WTC11 (cell line): ENCODE measurements at regions not wholly inside any gene's neighbourhood (a gene's known extent, or its start where the extent isn't known, plus 50 kb on each side); places are given as distances from the start of the nearest gene placed in this dataset.

Source experiments
- ATAC-seq: fragments of 200-7000 bp; cut with Tn5 transposase; 2 replicates; pipeline ENCODE4 v1.10.0; 2021; ENCODE audit warnings: mild to moderate bottlenecking, moderate library complexity
- CTCF ChIA-PET: fragments of 300-600 bp; sonication (Branson Sonifier 250); formaldehyde crosslinking; loops from one replicate; lab custom pipeline; 2021; ENCODE audit warnings: antibody characterized with exemption; lab: Charles Lee
- POLR2A ChIA-PET: fragments of 350-600 bp; sonication (Branson Sonifier 250); formaldehyde crosslinking; loops from one replicate; lab custom pipeline; 2021; ENCODE audit warnings: antibody characterized with exemption; lab: Charles Lee
- DNase-seq: peaks from one replicate; pipeline ENCODE4 v3.0.0; 2021; ENCODE audit warnings: low spot score
- H3K27ac Mint-ChIP-seq: 2 replicates; pipeline ENCODE4 v1.8.0; 2021; ENCODE audit warnings: mixed read lengths
- H3K27me3 Mint-ChIP-seq: 2 replicates; pipeline ENCODE4 v1.8.0; 2021; ENCODE audit warnings: low read depth, mild to moderate bottlenecking, moderate library complexity, mixed read lengths
- H3K36me3 Mint-ChIP-seq: 2 replicates; pipeline ENCODE4 v1.8.0; 2021; ENCODE audit warnings: mixed read lengths
- H3K4me1 Mint-ChIP-seq: 2 replicates; pipeline ENCODE4 v1.8.0; 2022; ENCODE audit warnings: mixed read lengths
- H3K4me3 Mint-ChIP-seq: 2 replicates; pipeline ENCODE4 v1.8.0; 2021; ENCODE audit warnings: mild to moderate bottlenecking, moderate library complexity, mixed read lengths
- H3K9me3 Mint-ChIP-seq: 2 replicates; pipeline ENCODE4 v1.8.0; 2021; ENCODE audit warnings: mixed read lengths
- AFF4 ChIP-seq: sonication (generic); formaldehyde crosslinking; IDR thresholded peaks from 2 replicates; pipeline ENCODE4 v1.8.1; 2023; ENCODE audit warnings: mild to moderate bottlenecking, missing genetic modification reagents, borderline replicate concordance
- E2F4 ChIP-seq: sonication (generic); formaldehyde crosslinking; IDR thresholded peaks from 2 replicates; pipeline ENCODE4 v1.8.1; 2022; ENCODE audit warnings: low read depth, mild to moderate bottlenecking, moderate library complexity, missing genetic modification reagents, borderline replicate concordance
- ETV6 ChIP-seq: sonication (generic); formaldehyde crosslinking; IDR thresholded peaks from 2 replicates; pipeline ENCODE4 v1.8.1; 2022; ENCODE audit warnings: mild to moderate bottlenecking, missing genetic modification reagents
- FOXJ3 ChIP-seq: sonication (generic); formaldehyde crosslinking; IDR thresholded peaks from 2 replicates; pipeline ENCODE4 v1.9.0; 2021; ENCODE audit warnings: missing genetic modification reagents, mild to moderate bottlenecking, borderline replicate concordance
- GABPB1 ChIP-seq: sonication (generic); formaldehyde crosslinking; IDR thresholded peaks from 2 replicates; pipeline ENCODE4 v1.8.1; 2023; ENCODE audit warnings: mild to moderate bottlenecking, missing genetic modification reagents
- GRHL2 ChIP-seq: fragments of 250-450 bp; sonication (Bioruptor Pico); IDR thresholded peaks from 2 replicates; pipeline ENCODE4 v1.8.0; 2022; ENCODE audit warnings: mild to moderate bottlenecking, moderate library complexity; ENCODE audit not compliant: insufficient replicate concordance, severe bottlenecking
- MLX ChIP-seq: sonication (generic); formaldehyde crosslinking; IDR thresholded peaks from 2 replicates; pipeline ENCODE4 v1.8.1; 2023; ENCODE audit warnings: mild to moderate bottlenecking, missing genetic modification reagents, moderate library complexity
- NFYB ChIP-seq: sonication (generic); formaldehyde crosslinking; conservative IDR thresholded peaks from 2 replicates; pipeline ENCODE4 v1.8.0; 2022; ENCODE audit warnings: low read depth, missing genetic modification reagents
- NR1H2 ChIP-seq: sonication (generic); formaldehyde crosslinking; IDR thresholded peaks from 2 replicates; pipeline ENCODE4 v1.9.0; 2021; ENCODE audit warnings: mild to moderate bottlenecking, moderate library complexity, missing genetic modification reagents
- NR2C2 ChIP-seq: sonication (generic); formaldehyde crosslinking; IDR thresholded peaks from 2 replicates; pipeline ENCODE4 v1.8.0; 2022; ENCODE audit warnings: mild to moderate bottlenecking, missing genetic modification reagents
- PRRX2 ChIP-seq: fragments of 250-450 bp; sonication (Bioruptor Pico); IDR thresholded peaks from 2 replicates; pipeline ENCODE4 v1.8.0; 2021; ENCODE audit warnings: mild to moderate bottlenecking
- RORB ChIP-seq: fragments of 250-450 bp; sonication (Bioruptor Pico); IDR thresholded peaks from 2 replicates; pipeline ENCODE4 v1.9.0; 2021; ENCODE audit warnings: mild to moderate bottlenecking
- SOX15 ChIP-seq: fragments of 250-450 bp; sonication (Bioruptor Pico); IDR thresholded peaks from 2 replicates; pipeline ENCODE4 v1.9.0; 2021; ENCODE audit warnings: mild to moderate bottlenecking
- SP1 ChIP-seq: sonication (generic); formaldehyde crosslinking; conservative IDR thresholded peaks from 2 replicates; pipeline ENCODE4 v1.8.1; 2022; ENCODE audit warnings: missing genetic modification reagents
- TCF7 ChIP-seq: sonication (generic); formaldehyde crosslinking; IDR thresholded peaks from 2 replicates; pipeline ENCODE4 v1.8.0; 2022; ENCODE audit warnings: mild to moderate bottlenecking, low read depth, missing genetic modification reagents, moderate library complexity
- TEAD4 ChIP-seq: sonication (generic); formaldehyde crosslinking; IDR thresholded peaks from 2 replicates; pipeline ENCODE4 v1.8.0; 2022; ENCODE audit warnings: mild to moderate bottlenecking, missing genetic modification reagents
- ZNF232 ChIP-seq: sonication (generic); formaldehyde crosslinking; IDR thresholded peaks from 2 replicates; pipeline ENCODE4 v1.8.0; 2022; ENCODE audit warnings: mild to moderate bottlenecking, missing genetic modification reagents
- ZNF263 ChIP-seq: sonication (generic); formaldehyde crosslinking; IDR thresholded peaks from 2 replicates; pipeline ENCODE4 v1.8.1; 2022; ENCODE audit warnings: low read depth, mild to moderate bottlenecking, moderate library complexity, missing genetic modification reagents
- ZNF423 ChIP-seq: fragments of 250-450 bp; sonication (Bioruptor Pico); IDR thresholded peaks from 2 replicates; pipeline ENCODE4 v2.1.2; 2022; ENCODE audit warnings: mild to moderate bottlenecking, moderate library complexity
- ZNF512 ChIP-seq: sonication (generic); formaldehyde crosslinking; IDR thresholded peaks from 2 replicates; pipeline ENCODE4 v1.8.1; 2022; ENCODE audit warnings: missing genetic modification reagents, borderline replicate concordance
- ZNF671 ChIP-seq: fragments of 250-450 bp; sonication (Bioruptor Pico); IDR thresholded peaks from 2 replicates; pipeline ENCODE4 v1.8.0; 2021; ENCODE audit warnings: mild to moderate bottlenecking
- ZSCAN18 ChIP-seq: fragments of 250-450 bp; sonication (Bioruptor Pico); IDR thresholded peaks from 2 replicates; pipeline ENCODE4 v2.1.2; 2022; ENCODE audit warnings: mild to moderate bottlenecking, moderate library complexity
- TF ChIP-seq, protein P1 (sequence below): sonication (generic); formaldehyde crosslinking; IDR thresholded peaks from 2 replicates; pipeline ENCODE4 v1.8.0; 2022; ENCODE audit warnings: mild to moderate bottlenecking, missing genetic modification reagents
- TF ChIP-seq, protein P2 (sequence below): sonication (generic); formaldehyde crosslinking; IDR thresholded peaks from 2 replicates; pipeline ENCODE4 v1.8.1; 2022; ENCODE audit warnings: mild to moderate bottlenecking, missing genetic modification reagents, moderate library complexity, borderline replicate concordance

GRCh38 chr5:39532511-39532910 lies 107.7 kb upstream of the DAB2 start:
- DNase-seq (no peak), ATAC-seq (no peak)
- POLR2A ChIA-PET, result interaction anchor here (0.7 kb wide), 1 partner anchor 108 kb away, joined by 3 read pairs; the partner anchor contains the start of gene DAB2
- H3K36me3 Mint-ChIP-seq, result no peaks in the 10 kb centered on the region
- no peaks in the 10 kb centered on the region for H3K9me3 Mint-ChIP-seq
- CTCF ChIA-PET, result no interaction called here
- TF ChIP-seq ZNF423 (CRISPR knock-in tag) (no peak), MLX (CRISPR knock-in tag) (no peak), NR2C2 (no peak), ZNF232 (CRISPR knock-in tag) (no peak), GRHL2 (CRISPR knock-in tag) (no peak), FOXJ3 (CRISPR knock-in tag) (no peak), ZSCAN18 (no peak), ZNF671 (CRISPR knock-in tag) (no peak), RORB (no peak), TCF7 (no peak), NFYB (CRISPR knock-in tag) (no peak)
- TF ChIP-seq, protein P1, sequence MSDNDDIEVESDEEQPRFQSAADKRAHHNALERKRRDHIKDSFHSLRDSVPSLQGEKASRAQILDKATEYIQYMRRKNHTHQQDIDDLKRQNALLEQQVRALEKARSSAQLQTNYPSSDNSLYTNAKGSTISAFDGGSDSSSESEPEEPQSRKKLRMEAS (CRISPR knock-in tag), result no peak
- H3K27me3 Mint-ChIP-seq, result no peaks in the 10 kb centered on the region
- H3K4me3 Mint-ChIP-seq, result no peak overlapping the region
- peaks cover 22% of the 10 kb centered on the region for H3K4me1 Mint-ChIP-seq
- no peak overlapping the region for H3K27ac Mint-ChIP-seq

- peaks cover 28% of the 10 kb centered on the region for H3K4me1 Mint-ChIP-seq
- TF ChIP-seq, protein P2, sequence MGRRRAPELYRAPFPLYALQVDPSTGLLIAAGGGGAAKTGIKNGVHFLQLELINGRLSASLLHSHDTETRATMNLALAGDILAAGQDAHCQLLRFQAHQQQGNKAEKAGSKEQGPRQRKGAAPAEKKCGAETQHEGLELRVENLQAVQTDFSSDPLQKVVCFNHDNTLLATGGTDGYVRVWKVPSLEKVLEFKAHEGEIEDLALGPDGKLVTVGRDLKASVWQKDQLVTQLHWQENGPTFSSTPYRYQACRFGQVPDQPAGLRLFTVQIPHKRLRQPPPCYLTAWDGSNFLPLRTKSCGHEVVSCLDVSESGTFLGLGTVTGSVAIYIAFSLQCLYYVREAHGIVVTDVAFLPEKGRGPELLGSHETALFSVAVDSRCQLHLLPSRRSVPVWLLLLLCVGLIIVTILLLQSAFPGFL (CRISPR knock-in tag), result no peak
- no peak for TF ChIP-seq ZNF263
- TF ChIP-seq TEAD4, result no peak
- ATAC-seq (no peak), DNase-seq (no peak)
- POLR2A ChIA-PET, result no interaction called here
- no peak overlapping the region for H3K4me3 Mint-ChIP-seq
- H3K27me3 Mint-ChIP-seq, result no peaks in the 10 kb centered on the region
- no peaks in the 10 kb centered on the region for H3K36me3 Mint-ChIP-seq
- H3K27ac Mint-ChIP-seq, result no peak overlapping the region
- CTCF ChIA-PET, result no interaction called here
- no peaks in the 10 kb centered on the region for H3K9me3 Mint-ChIP-seq
Observed at GRCh38 chr5:39531306-39531705, 106.5 kb upstream of the DAB2 start.

DNA sequence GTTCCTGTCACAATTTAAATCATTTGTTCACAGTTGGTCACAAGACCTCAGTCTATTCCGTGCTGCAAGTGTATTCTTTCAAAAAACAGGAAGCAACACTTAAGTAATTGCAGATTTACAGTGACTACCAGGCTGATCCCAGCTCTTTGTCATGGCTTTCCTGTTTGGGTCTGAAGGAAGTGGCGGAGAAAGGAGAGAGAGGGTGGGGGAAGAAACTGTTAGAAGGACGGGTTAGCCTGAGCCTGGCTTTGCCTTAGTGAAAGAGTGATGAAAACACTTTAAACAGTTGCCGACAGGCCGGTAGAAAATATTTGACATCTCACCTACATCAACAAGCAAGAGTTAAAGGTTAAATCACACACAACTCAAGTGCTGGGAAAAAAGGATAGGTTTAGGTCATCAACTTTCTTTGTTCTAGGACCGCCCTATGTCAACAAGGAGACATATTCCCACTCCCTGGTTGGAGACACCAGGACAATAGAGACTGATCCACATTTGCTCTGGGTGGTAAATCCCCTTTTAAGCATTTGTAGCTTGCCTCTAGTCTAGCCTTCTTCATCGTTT lies 102.2 kb upstream of the DAB2 start:
- H3K27ac Mint-ChIP-seq, result peak overlapping the region; percentile 88
- CTCF ChIA-PET, result interaction anchor here (0.6 to 2.3 kb wide), 3 partner anchors 20 to 151 kb away, joined by 3 to 6 read pairs (median 5); partner anchors contain the start of gene DAB2

More for the DNA sequence above, 102.2 kb upstream of the DAB2 start:
- TF ChIP-seq GABPB1 (CRISPR knock-in tag), result peak; percentile 25; the same call in 1 of the 2 replicates
- no peak for TF ChIP-seq PRRX2
- TF ChIP-seq NR1H2 (CRISPR knock-in tag), result no peak
- no peak for TF ChIP-seq AFF4 (CRISPR knock-in tag)
- TF ChIP-seq SOX15 (CRISPR knock-in tag), result no peak
- TF ChIP-seq SP1 (CRISPR knock-in tag), result no peak
- no peak for TF ChIP-seq E2F4 (CRISPR knock-in tag)
- no peak for TF ChIP-seq FOXJ3 (CRISPR knock-in tag)
- no peak for TF ChIP-seq ZNF512 (CRISPR knock-in tag)
- TF ChIP-seq ETV6, result peak; percentile 55; the same call in 1 of the 2 replicates
- peaks cover 22% of the 10 kb centered on the region for H3K4me1 Mint-ChIP-seq
- no peak overlapping the region for H3K4me3 Mint-ChIP-seq
- H3K36me3 Mint-ChIP-seq, result no peaks in the 10 kb centered on the region
- ATAC-seq (peak; percentile 91), DNase-seq (no peak)
- POLR2A ChIA-PET, result no interaction called here
- no peaks in the 10 kb centered on the region for H3K9me3 Mint-ChIP-seq
- no peaks in the 10 kb centered on the region for H3K27me3 Mint-ChIP-seq
